Prostate gland (tissue), 2 donors: ENCODE measurements at regions not wholly inside any gene's neighbourhood (a gene's known extent, or its start where the extent isn't known, plus 50 kb on each side); places are given as distances from the start of the nearest gene placed in this dataset.

Source experiments
- DNase-seq: peaks from one replicate; pipeline ENCODE4 v3.0.0-alpha.2; 2019; ENCODE audit warnings: low spot score
- H3K27ac ChIP-seq, 2 donors: fragments of 200-600 bp; sonication (generic); 2 replicates each; pipeline ENCODE4 v1.5.1; 2017 to 2019
- H3K27me3 ChIP-seq: fragments of 200-600 bp; sonication (generic); replicated peaks from 2 replicates; pipeline ENCODE4 v1.5.1; 2019; ENCODE audit not compliant: insufficient read depth
- H3K36me3 ChIP-seq, 2 donors: fragments of 200-600 bp; sonication (generic); 1 replicate in 1 of 2; 2 replicates in 1 of 2; pipeline versions ENCODE4 v1.5.1 to v1.8.1; 2017 to 2019
- H3K4me1 ChIP-seq: fragments of 200-600 bp; sonication (generic); replicated peaks from 2 replicates; pipeline ENCODE4 v1.5.1; 2019
- H3K4me3 ChIP-seq, 2 donors: fragments of 200-600 bp; sonication (generic); 2 replicates each; pipeline ENCODE4 v1.5.1; 2017 to 2019
- H3K9me3 ChIP-seq: fragments of 200-600 bp; sonication (generic); 2 replicates; pipeline ENCODE4 v1.5.1; 2017
- CTCF ChIP-seq, 4 experiments: fragments of 200-600 bp in 2 of 4; fragments of 450-650 bp in 2 of 4; sonication (generic) in 2 of 4; IDR thresholded peaks; 1 replicate in 3 of 4; 2 replicates in 1 of 4; pipeline ENCODE4 v1.5.1; 2016 to 2019; ENCODE audit warnings: antibody characterized with exemption in 4 of 4, mild to moderate bottlenecking in 2 of 4, moderate library complexity in 2 of 4
- POLR2A ChIP-seq: fragments of 450-650 bp; IDR thresholded peaks from one replicate; pipeline ENCODE4 v1.6.1; 2016; ENCODE audit warnings: antibody characterized with exemption, mild to moderate bottlenecking
- POLR2AphosphoS5 ChIP-seq: sonication (generic); formaldehyde crosslinking; IDR thresholded peaks from one replicate; pipeline ENCODE4 v1.6.1; 2017; ENCODE audit warnings: antibody characterized with exemption
- WGBS: methylation state at CpG from one replicate; pipeline ENCODE4 v1.1.5; 2018; 5-methylcytosine and 5-hydroxymethylcytosine counted together
- intact Hi-C: fragments of 100-400 bp; cut with DNase I; formaldehyde crosslinking; loops from one replicate; pipeline ENCODE4 v1.14.2; 2022

- WGBS: 90% methylated on average over 2 of the region's 2 CpGs
- intact Hi-C loops: no loop called here
- H3K27me3 ChIP-seq: no peaks in the 10 kb centered on the region
- H3K4me3 ChIP-seq: no peak overlapping the region
- no peaks in the 10 kb centered on the region for H3K4me1 ChIP-seq
- H3K27ac ChIP-seq: no peak overlapping the region
- no peaks in the 10 kb centered on the region for H3K36me3 ChIP-seq
- H3K9me3 ChIP-seq: no peaks in the 10 kb centered on the region
- TF ChIP-seq POLR2AphosphoS5 (no peak), CTCF (IDR thresholded peaks at IDR 0.05) (no peak), POLR2A (no peak)
- no peak for DNase-seq
Observed at GRCh38 chr9:107215381-107215780, 67.7 kb upstream of the RAD23B start.

GRCh38 chr9:107216329-107216728 lies 66.8 kb upstream of the RAD23B start:
- H3K9me3 ChIP-seq: no peaks in the 10 kb centered on the region
- no peak overlapping the region for H3K4me3 ChIP-seq
- no peaks in the 10 kb centered on the region for H3K27me3 ChIP-seq
- intact Hi-C loops: no loop called here
- TF ChIP-seq POLR2A (no peak), POLR2AphosphoS5 (no peak), CTCF (IDR thresholded peaks at IDR 0.05) (no peak)
- H3K36me3 ChIP-seq: no peaks in the 10 kb centered on the region
- no peaks in the 10 kb centered on the region for H3K4me1 ChIP-seq
- WGBS: 97% methylated on average over 4 of the region's 4 CpGs
- H3K27ac ChIP-seq: no peak overlapping the region
- DNase-seq: no peak

GRCh38 chr9:107218829-107219485 lies 64.1 kb upstream of the RAD23B start:
- no peak for DNase-seq
- WGBS: 63% methylated on average over 6 of the region's 6 CpGs
- Histone ChIP-seq H3K27me3 (no peaks in the 10 kb centered on the region), H3K4me3 (no peak overlapping the region), H3K9me3 (no peaks in the 10 kb centered on the region), H3K27ac (no peak overlapping the region), H3K4me1 (no peaks in the 10 kb centered on the region), H3K36me3 (no peaks in the 10 kb centered on the region)
- no peak for TF ChIP-seq CTCF (IDR thresholded peaks at IDR 0.05)
- TF ChIP-seq POLR2AphosphoS5: no peak
- TF ChIP-seq POLR2A: no peak
- intact Hi-C loops: no loop called here

- Histone ChIP-seq H3K36me3 (no peaks in the 10 kb centered on the region), H3K4me3 (no peak overlapping the region), H3K4me1 (no peaks in the 10 kb centered on the region), H3K9me3 (no peaks in the 10 kb centered on the region), H3K27ac (no peak overlapping the region), H3K27me3 (no peaks in the 10 kb centered on the region)
- DNase-seq: no peak
- WGBS: 70% methylated on average over 4 of the region's 4 CpGs
- TF ChIP-seq POLR2AphosphoS5 (no peak), CTCF (IDR thresholded peaks at IDR 0.05) (no peak), POLR2A (no peak)
- intact Hi-C loops: no loop called here
Observed at GRCh38 chr9:107219486-107220077, 63.5 kb upstream of the RAD23B start.

- Histone ChIP-seq H3K4me1 (no peaks in the 10 kb centered on the region), H3K27ac (no peak overlapping the region), H3K36me3 (no peaks in the 10 kb centered on the region), H3K27me3 (no peaks in the 10 kb centered on the region), H3K9me3 (no peaks in the 10 kb centered on the region), H3K4me3 (no peak overlapping the region)
- TF ChIP-seq POLR2AphosphoS5 (no peak), POLR2A (no peak), CTCF (IDR thresholded peaks at IDR 0.05) (no peak)
- 41% methylated on average over 2 of the region's 2 CpGs for WGBS
- no peak for DNase-seq
- intact Hi-C loops: no loop called here
Observed at GRCh38 chr9:107221321-107221720, 61.8 kb upstream of the RAD23B start.
